SK-N-SH (cell line): ENCODE measurements at regions not wholly inside any gene's neighbourhood (a gene's known extent, or its start where the extent isn't known, plus 50 kb on each side); places are given as distances from the start of the nearest gene placed in this dataset.
"Not testable (repeated sequence)": the region's sequence is repeated elsewhere in the genome, so short reads cannot be mapped to it uniquely, and the experiment has no call there.

Source experiments
- EP300 ChIP-seq, 2 experiments: IDR thresholded peaks; 2 replicates each; pipeline versions ENCODE4 v1.4.0 to v1.6.1; 2012; ENCODE audit warnings: borderline replicate concordance in 1 of 2, low read depth in 1 of 2, low read length in 1 of 2
- GABPA ChIP-seq: IDR thresholded peaks from 2 replicates; pipeline ENCODE4 v1.4.0; 2012; ENCODE audit warnings: low read depth, mild to moderate bottlenecking
- MEF2A ChIP-seq: IDR thresholded peaks from 2 replicates; pipeline ENCODE4 v1.4.0; 2012; ENCODE audit warnings: low read depth, borderline replicate concordance
- NRF1 ChIP-seq: IDR thresholded peaks from 2 replicates; pipeline ENCODE4 v1.6.1; 2012; ENCODE audit warnings: low read depth, mild to moderate bottlenecking, low read length
- RAD21 ChIP-seq: IDR thresholded peaks from 2 replicates; pipeline ENCODE4 v1.6.1; 2012; ENCODE audit warnings: mild to moderate bottlenecking, low read length
- RCOR1 ChIP-seq: fragments of 150-350 bp; IDR thresholded peaks from 2 replicates; pipeline ENCODE4 v1.6.1; 2017; ENCODE audit warnings: antibody characterized with exemption, low read length
- REST ChIP-seq: IDR thresholded peaks from 2 replicates; pipeline ENCODE4 v1.6.1; 2012; ENCODE audit warnings: mild to moderate bottlenecking, low read depth, low read length, moderate library complexity
- SMC3 ChIP-seq: IDR thresholded peaks from 2 replicates; pipeline ENCODE4 v1.6.1; 2012; ENCODE audit warnings: low read depth, low read length, improper control_type of control experiment
- TAF1 ChIP-seq: IDR thresholded peaks from 2 replicates; pipeline ENCODE4 v1.6.1; 2012; ENCODE audit warnings: low read depth, mild to moderate bottlenecking, low read length, moderate library complexity, borderline replicate concordance
- TEAD4 ChIP-seq: IDR thresholded peaks from 2 replicates; pipeline ENCODE4 v1.4.0; 2012; ENCODE audit warnings: mild to moderate bottlenecking, borderline replicate concordance; ENCODE audit not compliant: insufficient read depth
- USF2 ChIP-seq: fragments of 150-350 bp; IDR thresholded peaks from 2 replicates; pipeline ENCODE4 v1.6.1; 2017; ENCODE audit warnings: antibody characterized with exemption, low read length, low read depth, borderline replicate concordance
- YY1 ChIP-seq: IDR thresholded peaks from 2 replicates; pipeline ENCODE4 v1.4.0; 2012; ENCODE audit warnings: low read depth, mild to moderate bottlenecking
- TF ChIP-seq, protein P1 (sequence below): fragments of 200-600 bp; sonication (generic); IDR thresholded peaks from 2 replicates; pipeline ENCODE4 v1.6.1; 2017; ENCODE audit warnings: antibody characterized with exemption, mild to moderate bottlenecking, moderate library complexity
- TF ChIP-seq, protein P2 (sequence below): IDR thresholded peaks from 2 replicates; pipeline ENCODE4 v1.4.0; 2012; ENCODE audit warnings: low read depth

DNA sequence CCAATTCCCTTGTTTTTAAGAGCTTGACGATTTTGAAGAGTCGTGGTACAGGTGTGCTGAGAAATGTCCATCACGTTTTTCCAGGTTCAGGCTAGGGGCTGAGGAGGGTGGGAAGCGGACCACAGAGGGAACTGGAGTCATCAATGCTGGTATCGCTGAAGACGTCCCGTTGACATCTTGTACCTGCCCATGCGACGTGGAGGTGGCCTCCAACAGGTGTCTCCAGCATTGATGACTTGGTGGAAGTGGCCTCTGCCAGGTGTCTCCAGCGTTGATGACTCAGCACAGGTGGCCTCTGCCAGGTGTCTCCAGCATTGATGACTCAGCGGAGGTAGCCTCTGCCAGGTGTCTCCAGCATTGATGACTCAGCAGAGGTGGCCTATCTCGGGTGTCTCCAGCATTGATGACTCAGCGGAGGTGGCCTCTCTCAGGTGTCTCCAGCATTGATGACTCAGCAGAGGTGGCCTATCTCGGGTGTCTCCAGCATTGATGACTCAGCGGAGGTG, 86.6 kb downstream of the ASMT start:
- TF ChIP-seq RCOR1; GABPA; YY1; MEF2A; EP300 (IDR thresholded peaks at IDR 0.05; ENCODE audit: borderline replicate concordance in 1 of 2, low read depth in 1 of 2, low read length in 1 of 2); USF2; SMC3; NRF1; RAD21; REST; TAF1; TEAD4: not testable (repeated sequence)
- TF ChIP-seq, protein P1, sequence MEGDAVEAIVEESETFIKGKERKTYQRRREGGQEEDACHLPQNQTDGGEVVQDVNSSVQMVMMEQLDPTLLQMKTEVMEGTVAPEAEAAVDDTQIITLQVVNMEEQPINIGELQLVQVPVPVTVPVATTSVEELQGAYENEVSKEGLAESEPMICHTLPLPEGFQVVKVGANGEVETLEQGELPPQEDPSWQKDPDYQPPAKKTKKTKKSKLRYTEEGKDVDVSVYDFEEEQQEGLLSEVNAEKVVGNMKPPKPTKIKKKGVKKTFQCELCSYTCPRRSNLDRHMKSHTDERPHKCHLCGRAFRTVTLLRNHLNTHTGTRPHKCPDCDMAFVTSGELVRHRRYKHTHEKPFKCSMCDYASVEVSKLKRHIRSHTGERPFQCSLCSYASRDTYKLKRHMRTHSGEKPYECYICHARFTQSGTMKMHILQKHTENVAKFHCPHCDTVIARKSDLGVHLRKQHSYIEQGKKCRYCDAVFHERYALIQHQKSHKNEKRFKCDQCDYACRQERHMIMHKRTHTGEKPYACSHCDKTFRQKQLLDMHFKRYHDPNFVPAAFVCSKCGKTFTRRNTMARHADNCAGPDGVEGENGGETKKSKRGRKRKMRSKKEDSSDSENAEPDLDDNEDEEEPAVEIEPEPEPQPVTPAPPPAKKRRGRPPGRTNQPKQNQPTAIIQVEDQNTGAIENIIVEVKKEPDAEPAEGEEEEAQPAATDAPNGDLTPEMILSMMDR, result not testable (repeated sequence)
- TF ChIP-seq, protein P2, sequence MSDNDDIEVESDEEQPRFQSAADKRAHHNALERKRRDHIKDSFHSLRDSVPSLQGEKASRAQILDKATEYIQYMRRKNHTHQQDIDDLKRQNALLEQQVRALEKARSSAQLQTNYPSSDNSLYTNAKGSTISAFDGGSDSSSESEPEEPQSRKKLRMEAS, result not testable (repeated sequence)
